Heart left ventricle (tissue), 16 donors: ENCODE measurements at regions not wholly inside any gene's neighbourhood (a gene's known extent, or its start where the extent isn't known, plus 50 kb on each side); places are given as distances from the start of the nearest gene placed in this dataset.
A peak's percentile ranks its signal among the peaks of the same experiment; 100 is the strongest.

Experiments
- ATAC-seq, 4 donors: fragments of 200-7000 bp; cut with Tn5 transposase; one replicate each; pipeline ENCODE4 v1.9.1; 2020 to 2022; ENCODE audit warnings: moderate library complexity in 4 of 4, mild to moderate bottlenecking in 3 of 4, moderate number of reproducible peaks in 1 of 4
- DNase-seq, 5 donors: peaks; one replicate each; pipeline ENCODE4 v3.0.0-alpha.2; 2020
- H3K27ac ChIP-seq, 12 donors: fragments of 200-600 bp; sonication (generic) in 4 of 12; one replicate each; pipeline versions ENCODE4 v1.5.0 to v1.8.0; 2016 to 2022; ENCODE audit warnings: mild to moderate bottlenecking in 2 of 12
- H3K27me3 ChIP-seq, 9 donors: fragments of 200-600 bp; sonication (generic) in 2 of 9; one replicate each; pipeline versions ENCODE4 v1.5.1 to v1.8.0; 2016 to 2022; ENCODE audit warnings: mild to moderate bottlenecking in 3 of 9
- H3K36me3 ChIP-seq, 9 donors: fragments of 200-600 bp; sonication (generic) in 2 of 9; one replicate each; pipeline versions ENCODE4 v1.5.0 to v1.8.0; 2018 to 2022; ENCODE audit warnings: mild to moderate bottlenecking in 2 of 9
- H3K4me1 ChIP-seq, 12 donors: fragments of 200-600 bp; sonication (generic) in 4 of 12; one replicate each; pipeline versions ENCODE4 v1.5.0 to v1.8.0; 2016 to 2022; ENCODE audit warnings: mild to moderate bottlenecking in 3 of 12
- H3K4me3 ChIP-seq, 12 donors: fragments of 200-600 bp; sonication (generic) in 4 of 12; one replicate each; pipeline versions ENCODE4 v1.5.0 to v1.8.0; 2017 to 2022; ENCODE audit warnings: mild to moderate bottlenecking in 9 of 12, moderate library complexity in 4 of 12
- H3K9me3 ChIP-seq, 12 donors: fragments of 200-600 bp; sonication (generic) in 4 of 12; one replicate each; pipeline versions ENCODE4 v1.5.0 to v1.8.0; 2016 to 2022; ENCODE audit warnings: mild to moderate bottlenecking in 1 of 12
- POLR2A ChIP-seq, 2 donors: fragments of 450-650 bp; IDR thresholded peaks; one replicate each; pipeline ENCODE4 v1.6.1; 2017; ENCODE audit warnings: antibody characterized with exemption in 2 of 2, mild to moderate bottlenecking in 2 of 2, moderate library complexity in 2 of 2
- WGBS, 4 donors: extraction: QIAGEN DNeasy Blood & Tissue Kit in 2 of 4; methylation state at CpG; one replicate each; pipeline versions ENCODE4 v1.1.5 to v1.1.7; 2013 to 2018; 5-methylcytosine and 5-hydroxymethylcytosine counted together
- intact Hi-C, 10 donors: fragments of 100-400 bp; cut with DNase I; formaldehyde crosslinking; loops; one replicate each; pipeline versions ENCODE4 v1.11.1 to v1.14.2; 2022
- TF ChIP-seq, protein P1 (sequence below), 12 donors: fragments of 200-600 bp; sonication (generic) in 4 of 12; IDR thresholded peaks; one replicate each; pipeline versions ENCODE4 v1.5.0 to v1.8.0; 2018 to 2022; ENCODE audit warnings: antibody characterized with exemption in 12 of 12, mild to moderate bottlenecking in 5 of 12
- donor health status: ischemic (EF 13 %, LVEDD 7.1; RV severe dilation, severe dysfunction).
- donor health status: healthy with polysubstance abuse.
- donor health status: DM: no; HTN: yes; CAD: no.
- donor health status: DM: no; HTN: no; CAD: no.
- donor health status: ischemic (EF 25% LVEDD 6.9; RV normal size, moderate dysfunction).
- donor health status: ischemic (EF 25% LVEDD 5.7; RV mildly dilated, moderate dysfunction).
- donor health status: healthy.
- donor health status: DM: yes; HTN: yes; CAD: no.
- donor health status: ischemic (EF 35%, LVEDD 5.7; RV mildly dilated, moderate dysfunction).
- donor health status: nonischemic (EF 11% LVEDD 7.7; RV severe dilation, severe dysfunction).
- donor health status: DM: yes; HTN: yes; CAD: no.
- donor health status: PGD.
- donor health status: ischemic (EF 29% LVEDD 5.4; RV normal size, mild dysfunction).
- donor health status: nonischemic (EF 23%, LVEDD 6.1; RV moderate dilation, normal function).

DNA sequence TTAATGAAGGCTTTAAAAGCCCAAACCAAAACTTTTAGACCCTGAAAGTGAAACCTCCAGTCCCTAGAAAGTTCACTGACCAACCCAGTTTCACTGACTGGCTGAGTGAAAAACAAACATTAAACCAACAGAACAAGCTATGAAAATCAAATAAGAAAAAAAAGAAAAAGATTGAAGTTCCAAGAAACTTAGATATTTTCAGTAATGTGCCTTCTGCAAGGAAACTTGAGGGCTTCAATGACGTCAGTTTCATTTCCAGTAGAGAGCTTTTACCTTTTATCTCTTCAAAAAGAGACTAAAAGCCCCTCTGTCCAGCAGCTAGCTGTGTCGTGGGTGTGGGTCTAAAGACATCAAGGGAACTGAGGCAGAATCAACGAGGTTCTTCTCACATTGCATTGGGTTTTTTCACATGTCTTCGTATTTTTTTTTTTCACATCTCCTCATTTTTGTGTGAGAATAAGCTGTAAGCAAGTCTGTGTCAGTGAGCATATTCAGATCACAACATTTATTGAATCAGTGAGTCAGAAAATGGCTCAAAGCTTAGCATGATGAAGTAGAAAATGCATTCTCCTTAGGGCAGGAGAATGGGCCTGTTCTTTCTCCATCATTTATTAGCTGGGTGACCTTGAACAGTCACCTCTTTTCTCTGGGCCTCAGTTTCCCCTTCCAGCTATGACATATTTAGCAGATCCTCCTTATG, 54.8 kb upstream of the BCL6 start:
- H3K4me3 ChIP-seq, result no peak overlapping the region
- H3K4me1 ChIP-seq, result peaks cover 0 to 29% (median 0%) of the 10 kb centered on the region in 12 donors
- no peak for TF ChIP-seq POLR2A (IDR thresholded peaks at IDR 0.05)
- TF ChIP-seq, protein P1, sequence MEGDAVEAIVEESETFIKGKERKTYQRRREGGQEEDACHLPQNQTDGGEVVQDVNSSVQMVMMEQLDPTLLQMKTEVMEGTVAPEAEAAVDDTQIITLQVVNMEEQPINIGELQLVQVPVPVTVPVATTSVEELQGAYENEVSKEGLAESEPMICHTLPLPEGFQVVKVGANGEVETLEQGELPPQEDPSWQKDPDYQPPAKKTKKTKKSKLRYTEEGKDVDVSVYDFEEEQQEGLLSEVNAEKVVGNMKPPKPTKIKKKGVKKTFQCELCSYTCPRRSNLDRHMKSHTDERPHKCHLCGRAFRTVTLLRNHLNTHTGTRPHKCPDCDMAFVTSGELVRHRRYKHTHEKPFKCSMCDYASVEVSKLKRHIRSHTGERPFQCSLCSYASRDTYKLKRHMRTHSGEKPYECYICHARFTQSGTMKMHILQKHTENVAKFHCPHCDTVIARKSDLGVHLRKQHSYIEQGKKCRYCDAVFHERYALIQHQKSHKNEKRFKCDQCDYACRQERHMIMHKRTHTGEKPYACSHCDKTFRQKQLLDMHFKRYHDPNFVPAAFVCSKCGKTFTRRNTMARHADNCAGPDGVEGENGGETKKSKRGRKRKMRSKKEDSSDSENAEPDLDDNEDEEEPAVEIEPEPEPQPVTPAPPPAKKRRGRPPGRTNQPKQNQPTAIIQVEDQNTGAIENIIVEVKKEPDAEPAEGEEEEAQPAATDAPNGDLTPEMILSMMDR (IDR thresholded peaks at IDR 0.05), result no peak
- H3K27ac ChIP-seq, result peak overlapping the region in 1 of 12 donors; percentile 61
- intact Hi-C loops, result no loop called here
- H3K36me3 ChIP-seq, result no peaks in the 10 kb centered on the region
- DNase-seq (no peak), ATAC-seq (no peak)
- H3K27me3 ChIP-seq, result no peaks in the 10 kb centered on the region
- H3K9me3 ChIP-seq, result no peaks in the 10 kb centered on the region
- 71 to 79% (median 74%) methylated on average over 4 of the region's 4 CpGs for WGBS, 4 donors

DNA sequence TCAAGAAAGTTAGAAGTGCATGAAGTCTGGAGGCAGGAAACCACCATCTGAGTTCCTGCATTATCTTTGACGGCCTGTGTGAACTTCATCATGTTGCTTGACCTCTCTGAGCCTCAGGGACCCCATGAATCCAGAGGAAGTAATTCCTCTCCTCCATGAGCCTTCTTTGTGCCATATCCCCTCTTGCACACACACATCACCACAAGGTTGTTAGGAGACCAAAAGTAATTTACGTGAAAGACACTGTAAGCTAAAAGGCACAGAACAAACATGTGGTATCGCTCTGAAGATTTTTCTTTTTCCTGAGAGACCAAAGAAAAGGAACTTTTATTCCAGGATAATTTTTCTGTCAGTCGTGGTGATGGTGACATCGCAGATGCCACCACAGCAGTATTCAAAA, 55.9 kb upstream of the BCL6 start:
- Histone ChIP-seq H3K9me3 (no peaks in the 10 kb centered on the region), H3K36me3 (no peaks in the 10 kb centered on the region), H3K27me3 (no peaks in the 10 kb centered on the region), H3K4me3 (no peak overlapping the region), H3K4me1 (peaks cover 0 to 24% (median 0%) of the 10 kb centered on the region in 12 donors), H3K27ac (no peak overlapping the region)
- ATAC-seq, result no peak
- DNase-seq, result no peak
- 82 to 86% (median 84%) methylated on average over 5 of the region's 5 CpGs for WGBS, 4 donors
- TF ChIP-seq, protein P1 (IDR thresholded peaks at IDR 0.05), result no peak
- no peak for TF ChIP-seq POLR2A (IDR thresholded peaks at IDR 0.05)
- intact Hi-C loops, result no loop called here

DNA sequence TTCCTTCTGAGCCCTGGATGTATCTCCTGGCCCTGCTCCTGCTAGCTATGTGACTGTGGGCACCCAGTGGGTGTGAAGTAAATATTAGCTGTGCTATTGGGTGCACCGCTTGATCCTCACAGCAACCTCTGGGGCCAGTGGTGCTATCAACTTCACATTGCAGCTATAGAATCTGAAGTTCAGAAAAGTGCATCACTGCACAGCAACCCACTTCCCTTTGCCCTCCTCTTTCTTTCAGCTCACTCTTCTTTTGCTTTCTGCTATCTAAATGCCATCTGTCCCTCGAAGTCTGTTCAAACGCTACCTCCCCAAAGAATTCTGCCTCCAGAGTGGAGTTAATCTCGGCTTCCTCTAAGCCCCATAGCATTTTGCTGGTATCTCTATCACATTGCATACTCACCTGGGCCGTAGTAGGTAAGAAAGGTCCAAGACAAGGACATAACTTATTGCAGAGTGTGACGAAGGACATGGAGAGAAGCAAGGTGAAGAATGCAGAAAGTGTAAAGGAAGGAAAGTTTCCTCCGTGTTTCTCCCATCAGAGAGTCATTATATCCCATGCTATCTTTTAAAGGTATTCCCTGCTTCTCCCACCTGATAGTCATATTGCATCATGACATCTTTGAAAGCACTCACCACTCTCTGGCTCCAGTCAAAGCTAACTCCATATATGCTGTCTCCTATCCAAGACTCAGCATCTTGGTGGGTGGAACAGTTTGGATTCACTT, 57.1 kb upstream of the BCL6 start:
- intact Hi-C loops, result no loop called here
- Histone ChIP-seq H3K4me1 (peaks cover 0 to 24% (median 0%) of the 10 kb centered on the region in 12 donors), H3K27ac (no peak overlapping the region), H3K36me3 (no peaks in the 10 kb centered on the region), H3K9me3 (no peaks in the 10 kb centered on the region), H3K4me3 (no peak overlapping the region), H3K27me3 (no peaks in the 10 kb centered on the region)
- no peak for ATAC-seq
- TF ChIP-seq, protein P1 (IDR thresholded peaks at IDR 0.05), result no peak
- no peak for TF ChIP-seq POLR2A (IDR thresholded peaks at IDR 0.05)
- WGBS, 4 donors, result 83 to 89% (median 86%) methylated on average over 7 of the region's 7 CpGs
- no peak for DNase-seq

DNA sequence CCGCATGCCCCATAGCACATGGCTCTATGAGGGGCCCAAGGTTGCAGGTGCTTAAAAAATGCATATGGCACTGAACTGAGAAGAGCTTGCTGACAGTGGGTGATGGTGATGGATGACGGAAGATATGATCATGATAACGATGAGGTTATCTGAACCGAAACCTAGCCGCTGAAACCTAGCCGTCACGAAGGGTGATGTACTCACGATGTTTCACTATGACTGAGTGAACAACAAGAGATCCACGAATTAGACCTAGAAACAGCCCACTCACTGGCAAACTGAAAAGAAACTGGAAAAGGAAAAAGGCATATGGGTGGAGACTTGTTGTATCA, 57.6 kb upstream of the BCL6 start:
- Histone ChIP-seq H3K36me3 (no peaks in the 10 kb centered on the region), H3K4me1 (peaks cover 0 to 24% (median 0%) of the 10 kb centered on the region in 12 donors), H3K27ac (no peak overlapping the region), H3K9me3 (no peaks in the 10 kb centered on the region), H3K27me3 (no peaks in the 10 kb centered on the region), H3K4me3 (no peak overlapping the region)
- 87 to 92% (median 89%) methylated on average over 9 of the region's 9 CpGs for WGBS, 4 donors
- DNase-seq (no peak), ATAC-seq (no peak)
- intact Hi-C loops, result no loop called here
- TF ChIP-seq POLR2A (IDR thresholded peaks at IDR 0.05), result no peak
- TF ChIP-seq, protein P1 (IDR thresholded peaks at IDR 0.05), result no peak
